Spleen (tissue), 11 donors: ENCODE measurements at regions not wholly inside any gene's neighbourhood (a gene's known extent, or its start where the extent isn't known, plus 50 kb on each side); places are given as distances from the start of the nearest gene placed in this dataset.
A peak's percentile ranks its signal among the peaks of the same experiment; 100 is the strongest.

Experiments
- DNase-seq: peaks from one replicate; pipeline ENCODE4 v3.0.0-alpha.2; 2020
- H3K27ac ChIP-seq, 8 donors: fragments of 200-600 bp; sonication (generic) in 7 of 8; 1 replicate in 4 of 8; 2 replicates in 4 of 8; pipeline versions ENCODE4 v1.5.0 to v1.8.0; 2016 to 2021; ENCODE audit warnings: inconsistent platforms in 4 of 8, mild to moderate bottlenecking in 4 of 8, moderate library complexity in 1 of 8
- H3K27me3 ChIP-seq, 7 donors: fragments of 200-600 bp; sonication (generic) in 6 of 7; replicated peaks in 1 of 7; 1 replicate in 4 of 7; 2 replicates in 3 of 7; pipeline versions ENCODE4 v1.5.0 to v1.8.0; 2016 to 2021; ENCODE audit warnings: inconsistent platforms in 3 of 7, mild to moderate bottlenecking in 1 of 7
- H3K36me3 ChIP-seq, 6 donors: fragments of 200-600 bp; sonication (generic) in 5 of 6; 1 replicate in 4 of 6; 2 replicates in 2 of 6; pipeline versions ENCODE4 v1.5.0 to v1.8.0; 2016 to 2021; ENCODE audit warnings: inconsistent platforms in 2 of 6
- H3K4me1 ChIP-seq, 6 donors: fragments of 200-600 bp; sonication (generic) in 5 of 6; 1 replicate in 3 of 6; 2 replicates in 3 of 6; pipeline versions ENCODE4 v1.5.0 to v1.8.0; 2016 to 2021; ENCODE audit warnings: inconsistent platforms in 3 of 6
- H3K4me3 ChIP-seq, 8 donors: fragments of 200-600 bp; sonication (generic) in 7 of 8; 1 replicate in 4 of 8; 2 replicates in 4 of 8; pipeline versions ENCODE4 v1.5.0 to v1.8.0; 2016 to 2021; ENCODE audit warnings: inconsistent platforms in 4 of 8, mild to moderate bottlenecking in 4 of 8, moderate library complexity in 2 of 8
- H3K9me3 ChIP-seq, 8 donors: fragments of 200-600 bp; sonication (generic) in 7 of 8; 1 replicate in 4 of 8; 2 replicates in 4 of 8; pipeline versions ENCODE4 v1.5.0 to v1.8.0; 2016 to 2021; ENCODE audit warnings: inconsistent platforms in 4 of 8
- CTCF ChIP-seq, 11 experiments: fragments of 200-600 bp in 7 of 11; fragments of 450-650 bp in 4 of 11; sonication (generic) in 4 of 11; IDR thresholded peaks in 8 of 11; conservative IDR thresholded peaks in 3 of 11; 1 replicate in 7 of 11; 2 replicates in 4 of 11; pipeline versions ENCODE4 v1.4.0 to v1.8.0; 2016 to 2021; ENCODE audit warnings: antibody characterized with exemption in 11 of 11, inconsistent platforms in 4 of 11, mild to moderate bottlenecking in 1 of 11
- POLR2A ChIP-seq, 3 donors: fragments of 450-650 bp; IDR thresholded peaks; one replicate each; pipeline ENCODE4 v1.5.1; 2017; ENCODE audit warnings: antibody characterized with exemption in 3 of 3, mild to moderate bottlenecking in 1 of 3
- POLR2AphosphoS5 ChIP-seq, 3 donors: sonication (generic); formaldehyde crosslinking; IDR thresholded peaks; one replicate each; pipeline ENCODE4 v1.5.1; 2017; ENCODE audit warnings: antibody characterized with exemption in 3 of 3
- WGBS, 5 donors: extraction: QIAGEN DNeasy Blood & Tissue Kit in 3 of 5; methylation state at CpG; one replicate each; pipeline versions ENCODE4 v1.1.5 to v1.1.7; 2013 to 2018; 5-methylcytosine and 5-hydroxymethylcytosine counted together
- intact Hi-C: fragments of 100-400 bp; cut with DNase I; formaldehyde crosslinking; loops from one replicate; pipeline ENCODE4 v1.15.0; 2023; ENCODE audit warnings: low total_unique reads
- donor health status: healthy with polysubstance abuse.
- donor health status: DM: no; HTN: no; CAD: no; lungs with moderate emphysema.
- donor health status: DM: no; HTN: no; CAD: no.
- donor health status: Bipolar disorder and iron deficiency.
- donor health status: healthy.
- donor health status: DM: no; HTN: no; CAD: no.
- donor health status: DM: yes; HTN: yes; CAD: no.

DNA sequence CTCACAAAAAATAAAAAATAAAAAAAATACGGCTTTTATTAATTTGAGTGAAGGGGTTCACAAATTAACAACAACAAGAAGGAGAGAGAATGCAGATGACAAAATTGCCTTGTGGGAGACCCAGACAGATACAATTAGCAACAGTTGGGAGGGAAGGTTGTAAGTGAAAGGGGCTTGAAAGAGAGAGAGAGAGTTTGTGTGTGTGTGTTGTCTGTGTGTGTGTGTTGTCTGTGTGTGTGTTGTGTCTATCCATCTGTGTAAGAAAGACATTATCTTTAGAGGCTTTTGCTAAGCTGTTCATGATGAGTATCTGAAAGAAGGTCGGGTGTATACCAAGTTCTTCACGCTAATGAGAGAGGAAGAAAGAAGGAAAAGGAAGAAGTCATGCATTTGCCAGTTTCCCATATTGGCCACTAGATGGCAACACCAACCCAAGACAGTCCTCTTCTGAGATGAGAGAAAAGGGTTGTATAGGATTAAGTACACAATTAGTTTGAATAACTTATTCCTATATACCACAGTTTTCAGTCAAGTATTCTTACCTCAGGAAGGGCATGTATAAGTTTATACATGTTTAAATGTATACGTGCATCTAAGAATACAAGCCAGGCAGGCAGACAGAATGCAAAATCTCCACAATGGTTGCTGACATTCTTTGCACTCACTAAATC is 63.7 kb upstream of the CD2AP start:
- H3K27me3 ChIP-seq, result no peaks in the 10 kb centered on the region
- no peaks in the 10 kb centered on the region for H3K36me3 ChIP-seq
- H3K9me3 ChIP-seq, result no peaks in the 10 kb centered on the region
- H3K4me3 ChIP-seq, result peak overlapping the region; percentile 25 to 66 (median 36)
- 14 to 23% (median 17%) methylated on average over 4 of the region's 4 CpGs for WGBS, 5 donors
- peak overlapping the region in 4 of 8 donors; percentile 37 to 77 (median 63) for H3K27ac ChIP-seq
- TF ChIP-seq CTCF (IDR thresholded peaks at IDR 0.05 in 8 of 11, conservative IDR thresholded peaks at IDR 0.05 in 3 of 11) (peak; percentile 76 to 92 (median 88)), POLR2A (IDR thresholded peaks at IDR 0.05) (no peak), POLR2AphosphoS5 (IDR thresholded peaks at IDR 0.05) (no peak)
- intact Hi-C loops, result loop anchor here (10.0 kb wide), 1 partner anchor 211 kb away; no protein-coding TSS in a partner anchor
- H3K4me1 ChIP-seq, result peaks cover 0 to 25% (median 13%) of the 10 kb centered on the region in 6 donors
- DNase-seq, result no peak

GRCh38 chr6:47414423-47415167 is 63.0 kb upstream of the CD2AP start:
- intact Hi-C loops, result loop anchor here (5.0 to 10.0 kb wide), 2 partner anchors 210 to 363 kb away; no protein-coding TSS in a partner anchor
- DNase-seq, result no peak
- no peak for TF ChIP-seq POLR2A (IDR thresholded peaks at IDR 0.05)
- TF ChIP-seq POLR2AphosphoS5 (IDR thresholded peaks at IDR 0.05), result no peak
- no peak for TF ChIP-seq CTCF (IDR thresholded peaks at IDR 0.05 in 8 of 11, conservative IDR thresholded peaks at IDR 0.05 in 3 of 11)
- no peaks in the 10 kb centered on the region for H3K27me3 ChIP-seq
- H3K36me3 ChIP-seq, result no peaks in the 10 kb centered on the region
- peak overlapping the region; percentile 24 to 77 (median 56) for H3K27ac ChIP-seq
- peaks cover 0 to 25% (median 13%) of the 10 kb centered on the region in 6 donors for H3K4me1 ChIP-seq
- H3K4me3 ChIP-seq, result peak overlapping the region; percentile 25 to 66 (median 36)
- H3K9me3 ChIP-seq, result no peaks in the 10 kb centered on the region
- 8 to 23% (median 15%) methylated on average over 14 of the region's 14 CpGs for WGBS, 5 donors

DNA sequence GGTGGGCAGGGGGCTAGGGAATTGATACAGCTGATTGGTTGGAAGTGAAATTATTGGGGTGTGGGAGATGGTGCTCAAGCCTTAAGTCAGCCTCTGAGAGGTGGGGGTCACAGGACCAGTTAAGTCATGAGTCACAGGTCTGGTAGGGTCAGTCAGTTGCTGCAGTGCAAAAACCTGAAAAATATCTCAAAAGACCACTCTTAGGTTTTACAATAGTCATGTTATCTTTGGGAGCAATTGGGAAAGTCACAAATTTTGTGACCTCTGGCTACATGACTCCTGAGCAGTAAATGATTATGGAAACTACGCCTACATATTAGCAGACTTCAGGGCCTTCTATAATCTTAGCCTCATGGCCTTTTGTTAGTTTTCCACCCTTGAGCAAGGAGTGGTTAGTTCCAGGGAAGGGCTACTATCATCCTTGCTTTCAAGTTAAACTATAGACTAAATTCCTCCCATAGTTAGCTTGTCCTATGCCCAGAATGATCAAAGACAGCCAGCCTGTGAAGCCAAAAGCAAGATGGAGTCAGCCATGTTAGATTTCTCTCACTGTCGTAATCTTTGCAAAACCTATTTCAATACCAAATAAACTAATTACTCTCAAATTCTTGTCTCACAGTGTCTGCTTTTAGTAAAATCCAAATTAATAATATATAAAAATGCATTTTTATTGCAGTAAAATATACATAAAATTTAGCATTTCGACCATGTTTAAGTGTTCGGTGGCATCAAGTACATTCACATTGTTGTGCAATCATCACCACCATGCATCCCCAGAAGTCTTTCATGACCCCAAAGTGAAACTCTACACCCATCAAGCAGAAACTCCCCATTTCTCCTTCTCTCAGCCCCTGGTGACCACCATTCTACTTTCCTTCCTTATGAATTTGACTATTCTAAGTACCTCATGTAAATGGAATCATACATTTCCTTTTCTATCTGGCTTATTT is 60.9 kb upstream of the CD2AP start:
- Histone ChIP-seq H3K4me1 (peaks cover 0 to 25% (median 13%) of the 10 kb centered on the region in 6 donors), H3K4me3 (no peak overlapping the region), H3K9me3 (no peaks in the 10 kb centered on the region), H3K27ac (no peak overlapping the region), H3K27me3 (no peaks in the 10 kb centered on the region), H3K36me3 (no peaks in the 10 kb centered on the region)
- intact Hi-C loops, result loop anchor here (5.0 to 10.0 kb wide), 2 partner anchors 208 to 361 kb away; no protein-coding TSS in a partner anchor
- TF ChIP-seq POLR2A (IDR thresholded peaks at IDR 0.05), result no peak
- no peak for TF ChIP-seq POLR2AphosphoS5 (IDR thresholded peaks at IDR 0.05)
- TF ChIP-seq CTCF (IDR thresholded peaks at IDR 0.05 in 8 of 11, conservative IDR thresholded peaks at IDR 0.05 in 3 of 11), result no peak
- 95 to 98% (median 96%) methylated on average over 4 of the region's 4 CpGs for WGBS, 5 donors
- DNase-seq, result no peak
